GM12874 (cell line): ENCODE measurements at regions not wholly inside any gene's neighbourhood (a gene's known extent, or its start where the extent isn't known, plus 50 kb on each side); places are given as distances from the start of the nearest gene placed in this dataset.

Source experiments
- TF ChIP-seq, protein P1 (sequence below): IDR thresholded peaks from 2 replicates; pipeline ENCODE4 v1.5.1; 2011; ENCODE audit warnings: low read depth, mild to moderate bottlenecking, control low read depth, low read length, moderate library complexity; ENCODE audit not compliant: insufficient read depth

GRCh38 chr13:23992781-23993679 is 95.7 kb upstream of the C1QTNF9B start:
- TF ChIP-seq, protein P1, sequence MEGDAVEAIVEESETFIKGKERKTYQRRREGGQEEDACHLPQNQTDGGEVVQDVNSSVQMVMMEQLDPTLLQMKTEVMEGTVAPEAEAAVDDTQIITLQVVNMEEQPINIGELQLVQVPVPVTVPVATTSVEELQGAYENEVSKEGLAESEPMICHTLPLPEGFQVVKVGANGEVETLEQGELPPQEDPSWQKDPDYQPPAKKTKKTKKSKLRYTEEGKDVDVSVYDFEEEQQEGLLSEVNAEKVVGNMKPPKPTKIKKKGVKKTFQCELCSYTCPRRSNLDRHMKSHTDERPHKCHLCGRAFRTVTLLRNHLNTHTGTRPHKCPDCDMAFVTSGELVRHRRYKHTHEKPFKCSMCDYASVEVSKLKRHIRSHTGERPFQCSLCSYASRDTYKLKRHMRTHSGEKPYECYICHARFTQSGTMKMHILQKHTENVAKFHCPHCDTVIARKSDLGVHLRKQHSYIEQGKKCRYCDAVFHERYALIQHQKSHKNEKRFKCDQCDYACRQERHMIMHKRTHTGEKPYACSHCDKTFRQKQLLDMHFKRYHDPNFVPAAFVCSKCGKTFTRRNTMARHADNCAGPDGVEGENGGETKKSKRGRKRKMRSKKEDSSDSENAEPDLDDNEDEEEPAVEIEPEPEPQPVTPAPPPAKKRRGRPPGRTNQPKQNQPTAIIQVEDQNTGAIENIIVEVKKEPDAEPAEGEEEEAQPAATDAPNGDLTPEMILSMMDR = no peak

GRCh38 chr13:23993680-23993985 is 96.3 kb upstream of the C1QTNF9B start:
- TF ChIP-seq, protein P1 = no peak

GRCh38 chr13:23995283-23996073 is 98.2 kb upstream of the C1QTNF9B start:
- TF ChIP-seq, protein P1 = no peak

- TF ChIP-seq, protein P1 = no peak
Measured at GRCh38 chr13:23996456-23996855, 99.2 kb upstream of the C1QTNF9B start.

GRCh38 chr13:23999424-23999823 is 102.1 kb upstream of the C1QTNF9B start:
- TF ChIP-seq, protein P1 = no peak

DNA sequence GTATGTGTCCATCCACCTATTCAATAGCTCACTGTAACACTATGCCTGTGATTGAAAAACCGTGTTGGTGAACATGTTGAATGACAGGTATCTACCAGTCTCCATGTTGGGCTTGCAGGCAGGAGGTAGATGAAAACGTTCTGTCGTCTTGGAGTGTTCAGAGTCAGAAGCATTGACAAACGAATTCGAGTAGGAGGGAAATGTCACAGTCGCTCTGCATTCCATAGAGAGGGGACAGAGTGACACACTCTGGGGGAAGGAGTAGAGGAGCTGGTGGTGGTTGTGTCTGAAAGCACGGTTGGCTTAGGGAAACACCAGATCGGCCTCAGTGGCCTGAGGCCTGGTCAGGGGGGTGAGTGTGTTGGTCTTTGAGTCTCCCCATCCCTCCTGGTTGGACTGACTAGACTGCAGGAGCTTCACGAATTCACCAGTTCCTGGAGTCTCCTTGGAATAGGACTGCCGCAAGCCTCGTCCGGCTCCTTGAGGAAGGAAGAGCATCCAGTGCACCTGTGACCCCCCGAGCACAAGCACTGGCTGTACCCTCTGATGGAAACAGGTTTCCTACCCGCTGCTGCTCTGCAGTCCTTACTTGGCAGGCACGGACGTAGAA is 105.0 kb upstream of the C1QTNF9B start:
- TF ChIP-seq, protein P1 = no peak
